OCI-LY1 (cell line): ENCODE measurements at regions not wholly inside any gene's neighbourhood (a gene's known extent, or its start where the extent isn't known, plus 50 kb on each side); places are given as distances from the start of the nearest gene placed in this dataset.
"Not testable (repeated sequence)": the region's sequence is repeated elsewhere in the genome, so short reads cannot be mapped to it uniquely, and the experiment has no call there.

Experiments
- H2AFZ ChIP-seq: fragments of 200-600 bp; sonication (generic), shearing (Covaris generic); 2 replicates; pipeline ENCODE4 v1.6.0; 2014; ENCODE audit warnings: antibody characterized with exemption, mild to moderate bottlenecking, low read length
- H3F3A ChIP-seq: fragments of 200-600 bp; sonication (generic), shearing (Covaris generic); 2 replicates; pipeline ENCODE4 v1.6.0; 2014; ENCODE audit warnings: mild to moderate bottlenecking, antibody characterized with exemption, low read length, moderate library complexity; ENCODE audit not compliant: insufficient read depth
- H3K27ac ChIP-seq: fragments of 200-600 bp; sonication (generic); 2 replicates; pipeline ENCODE4 v1.5.1; 2014; ENCODE audit warnings: low read length, mixed run types, mild to moderate bottlenecking, low read depth; ENCODE audit not compliant: poor library complexity, severe bottlenecking
- H3K27me3 ChIP-seq: fragments of 200-600 bp; sonication (generic); 2 replicates; pipeline ENCODE4 v1.6.0; 2014; ENCODE audit warnings: antibody characterized with exemption, mild to moderate bottlenecking, low read length, moderate library complexity; ENCODE audit not compliant: insufficient read depth
- H3K36me3 ChIP-seq: fragments of 200-600 bp; sonication (generic); 2 replicates; pipeline ENCODE4 v1.6.1; 2014; ENCODE audit warnings: mild to moderate bottlenecking, antibody characterized with exemption, low read length, moderate library complexity, mixed read lengths; ENCODE audit not compliant: insufficient read depth
- H3K4me1 ChIP-seq: fragments of 200-600 bp; sonication (generic); 2 replicates; pipeline ENCODE4 v1.5.1; 2014; ENCODE audit warnings: mild to moderate bottlenecking, low read length, moderate library complexity; ENCODE audit not compliant: insufficient read depth, severe bottlenecking
- H3K4me2 ChIP-seq: fragments of 200-600 bp; sonication (generic), shearing (Covaris generic); 2 replicates; pipeline ENCODE4 v1.6.1; 2014; ENCODE audit warnings: low read length
- H3K4me3 ChIP-seq: fragments of 200-600 bp; sonication (generic); 2 replicates; pipeline ENCODE4 v1.5.1; 2014; ENCODE audit warnings: low read length, low read depth, mild to moderate bottlenecking, mixed read lengths; ENCODE audit not compliant: poor library complexity, severe bottlenecking
- H3K79me2 ChIP-seq: fragments of 200-600 bp; shearing (Covaris generic); 2 replicates; pipeline ENCODE4 v1.6.1; 2016; ENCODE audit warnings: mixed run types, low read length, mixed read lengths; ENCODE audit not compliant: insufficient read depth
- H3K9ac ChIP-seq: fragments of 200-600 bp; sonication (generic), shearing (Covaris generic); 2 replicates; pipeline ENCODE4 v1.6.1; 2014; ENCODE audit warnings: mild to moderate bottlenecking, low read length, mixed read lengths
- H3K9me2 ChIP-seq: fragments of 200-600 bp; sonication (generic), shearing (Covaris generic); 2 replicates; pipeline ENCODE4 v1.6.1; 2014; ENCODE audit warnings: low read depth, mild to moderate bottlenecking, low read length, mixed read lengths
- H3K9me3 ChIP-seq: fragments of 200-600 bp; shearing (Covaris generic); 2 replicates; pipeline ENCODE4 v1.6.1; 2014; ENCODE audit warnings: low read length, mixed read lengths
- H4K20me1 ChIP-seq: fragments of 200-600 bp; sonication (generic), shearing (Covaris generic); 2 replicates; pipeline ENCODE4 v1.6.0; 2016; ENCODE audit warnings: mild to moderate bottlenecking, low read length; ENCODE audit not compliant: insufficient read depth
- EZH2 ChIP-seq: fragments of 200-600 bp; sonication (generic), shearing (Covaris generic); IDR thresholded peaks from 2 replicates; pipeline ENCODE4 v1.8.0; 2017; ENCODE audit warnings: borderline replicate concordance, mixed run types, mild to moderate bottlenecking, antibody characterized with exemption, low read length, moderate library complexity, mixed read lengths
- TF ChIP-seq, protein P1 (sequence below): fragments of 200-600 bp; sonication (generic), shearing (Covaris generic); IDR thresholded peaks from 2 replicates; pipeline ENCODE4 v1.5.1; 2017; ENCODE audit warnings: mild to moderate bottlenecking, antibody characterized with exemption, low read length, moderate library complexity, mixed read lengths

DNA sequence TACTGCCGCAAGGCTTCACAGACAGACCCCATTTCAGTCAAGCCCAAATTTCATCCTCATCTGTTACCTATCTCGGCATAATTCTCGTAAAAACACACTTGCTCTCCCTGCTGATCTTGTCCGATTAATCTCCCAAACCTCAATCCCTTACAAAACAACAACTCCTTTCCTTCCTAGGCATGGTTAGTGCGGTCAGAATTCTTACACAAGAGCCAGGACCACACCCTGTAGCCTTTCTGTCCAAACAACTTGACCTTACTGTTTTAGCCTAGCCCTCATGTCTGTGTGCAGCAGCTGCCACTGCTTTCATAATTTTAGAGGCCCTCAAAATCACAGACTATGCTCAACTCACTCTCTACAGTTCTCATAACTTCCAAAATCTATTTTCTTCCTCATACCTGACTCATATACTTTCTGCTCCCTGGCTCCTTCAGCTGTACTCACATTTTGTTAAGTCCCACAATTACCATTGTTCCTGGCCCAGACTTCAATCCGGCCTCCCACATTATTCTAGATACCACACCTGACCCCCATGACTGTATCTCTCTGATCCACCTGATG lies 227.5 kb upstream of the DUSP10 start:
- not testable (repeated sequence) for H2AFZ ChIP-seq, H3K79me2 ChIP-seq, H3K27ac ChIP-seq, H3K9ac ChIP-seq, H3K27me3 ChIP-seq, H3F3A ChIP-seq, H3K9me2 ChIP-seq, H3K36me3 ChIP-seq, H4K20me1 ChIP-seq, H3K4me2 ChIP-seq, H3K4me1 ChIP-seq, H3K4me3 ChIP-seq, H3K9me3 ChIP-seq

DNA sequence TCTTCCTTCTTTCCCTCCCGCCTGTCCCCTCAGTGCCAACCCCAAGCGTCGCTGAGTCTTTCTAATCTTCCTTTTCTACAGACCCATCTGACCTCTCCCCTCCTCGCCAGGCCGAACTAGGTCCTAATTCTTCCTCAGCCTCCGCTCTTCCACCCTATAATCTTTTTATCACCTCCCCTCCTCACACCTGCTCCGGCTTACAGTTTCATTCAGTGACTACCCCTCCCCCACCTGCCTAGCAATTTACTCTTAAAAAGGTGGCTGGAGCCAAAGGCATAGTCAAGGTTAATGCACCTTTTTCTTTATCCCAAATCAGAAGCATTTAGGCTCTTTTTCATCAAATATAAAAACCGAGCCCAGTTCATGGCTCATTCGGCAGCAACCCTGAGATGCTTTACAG lies 225.6 kb upstream of the DUSP10 start:
- not testable (repeated sequence) for H3F3A ChIP-seq, H3K4me3 ChIP-seq, H3K27ac ChIP-seq, H3K4me2 ChIP-seq, H3K9me3 ChIP-seq, H4K20me1 ChIP-seq, H3K9ac ChIP-seq, H3K79me2 ChIP-seq, H3K36me3 ChIP-seq, H3K4me1 ChIP-seq, H2AFZ ChIP-seq, H3K27me3 ChIP-seq, H3K9me2 ChIP-seq

DNA sequence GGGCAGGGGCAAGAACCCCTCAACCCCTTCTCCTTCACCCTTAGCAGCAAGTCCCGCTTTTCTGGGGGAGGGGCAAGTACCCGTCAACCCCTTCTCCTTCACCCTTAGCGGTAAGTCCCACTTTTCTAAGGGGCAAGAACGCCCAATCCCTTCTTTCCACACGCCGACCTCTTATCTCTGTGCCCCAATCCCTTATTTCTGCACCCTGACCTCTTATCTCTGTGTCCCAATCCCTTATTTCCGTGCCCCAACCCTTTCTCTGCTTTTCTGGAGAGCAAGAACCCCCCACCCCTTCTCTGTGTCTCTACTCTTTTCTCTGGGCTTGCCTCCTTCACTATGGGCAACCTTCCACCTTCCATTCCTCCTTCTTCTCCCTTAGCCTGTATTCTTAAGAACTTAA lies 225.0 kb upstream of the DUSP10 start:
- H2AFZ ChIP-seq, H3F3A ChIP-seq, H3K4me3 ChIP-seq, H4K20me1 ChIP-seq, H3K4me1 ChIP-seq, H3K9ac ChIP-seq, H3K27me3 ChIP-seq, H3K27ac ChIP-seq, H3K36me3 ChIP-seq, H3K4me2 ChIP-seq, H3K79me2 ChIP-seq, H3K9me2 ChIP-seq, H3K9me3 ChIP-seq: not testable (repeated sequence)

DNA sequence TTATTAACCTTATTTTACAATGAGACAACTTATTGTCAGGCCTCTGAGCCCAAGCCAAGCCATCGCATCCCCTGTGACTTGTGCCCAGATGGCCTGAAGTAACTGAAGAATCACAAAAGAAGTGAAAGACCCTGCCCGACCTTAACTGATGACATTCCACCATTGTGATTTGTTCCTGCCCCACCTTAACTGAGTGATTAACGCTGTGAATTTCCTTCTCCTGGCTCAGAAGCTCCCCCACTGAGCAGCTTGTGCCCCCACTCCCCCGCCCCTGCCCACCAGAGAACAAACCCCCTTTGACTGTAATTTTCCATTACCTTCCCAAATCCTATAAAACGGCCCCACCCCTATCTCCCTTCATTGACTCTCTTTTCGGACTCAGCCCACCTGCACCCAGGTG lies 224.0 kb upstream of the DUSP10 start:
- H3K4me2 ChIP-seq, H3K9me2 ChIP-seq, H3K9me3 ChIP-seq, H3K4me3 ChIP-seq, H3K9ac ChIP-seq, H2AFZ ChIP-seq, H3K79me2 ChIP-seq, H3K27ac ChIP-seq, H3K36me3 ChIP-seq, H3F3A ChIP-seq, H3K27me3 ChIP-seq, H4K20me1 ChIP-seq: not testable (repeated sequence)
- peaks cover 14% of the 10 kb centered on the region for H3K4me1 ChIP-seq

DNA sequence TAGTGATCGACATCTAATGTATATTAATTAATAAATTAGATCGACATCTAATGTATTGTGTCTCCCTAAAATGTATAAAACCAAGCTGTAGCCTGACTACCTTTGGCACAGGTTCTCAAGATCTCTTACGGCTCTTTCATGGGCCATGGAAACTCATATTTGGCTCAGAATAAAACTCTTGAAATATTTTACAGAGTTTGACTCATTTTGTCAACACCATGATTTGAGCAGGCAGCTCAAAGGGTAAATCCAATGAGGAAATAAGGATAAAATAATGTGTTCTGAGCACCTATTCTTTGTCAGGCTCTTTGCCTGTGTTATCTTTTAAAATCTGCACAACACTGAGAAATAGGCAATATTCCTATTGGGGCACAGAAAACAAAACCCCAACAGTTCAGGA lies 223.4 kb upstream of the DUSP10 start:
- Histone ChIP-seq H3K4me2 (no peak overlapping the region), H3K9me2 (no peaks in the 10 kb centered on the region), H3K79me2 (no peaks in the 10 kb centered on the region), H4K20me1 (no peaks in the 10 kb centered on the region), H3K9ac (no peak overlapping the region), H3F3A (no peaks in the 10 kb centered on the region), H3K36me3 (no peaks in the 10 kb centered on the region), H3K4me3 (no peak overlapping the region), H3K9me3 (no peaks in the 10 kb centered on the region), H3K27me3 (no peaks in the 10 kb centered on the region), H2AFZ (no peak overlapping the region), H3K4me1 (peaks cover 16% of the 10 kb centered on the region), H3K27ac (no peak overlapping the region)
- TF ChIP-seq, protein P1, sequence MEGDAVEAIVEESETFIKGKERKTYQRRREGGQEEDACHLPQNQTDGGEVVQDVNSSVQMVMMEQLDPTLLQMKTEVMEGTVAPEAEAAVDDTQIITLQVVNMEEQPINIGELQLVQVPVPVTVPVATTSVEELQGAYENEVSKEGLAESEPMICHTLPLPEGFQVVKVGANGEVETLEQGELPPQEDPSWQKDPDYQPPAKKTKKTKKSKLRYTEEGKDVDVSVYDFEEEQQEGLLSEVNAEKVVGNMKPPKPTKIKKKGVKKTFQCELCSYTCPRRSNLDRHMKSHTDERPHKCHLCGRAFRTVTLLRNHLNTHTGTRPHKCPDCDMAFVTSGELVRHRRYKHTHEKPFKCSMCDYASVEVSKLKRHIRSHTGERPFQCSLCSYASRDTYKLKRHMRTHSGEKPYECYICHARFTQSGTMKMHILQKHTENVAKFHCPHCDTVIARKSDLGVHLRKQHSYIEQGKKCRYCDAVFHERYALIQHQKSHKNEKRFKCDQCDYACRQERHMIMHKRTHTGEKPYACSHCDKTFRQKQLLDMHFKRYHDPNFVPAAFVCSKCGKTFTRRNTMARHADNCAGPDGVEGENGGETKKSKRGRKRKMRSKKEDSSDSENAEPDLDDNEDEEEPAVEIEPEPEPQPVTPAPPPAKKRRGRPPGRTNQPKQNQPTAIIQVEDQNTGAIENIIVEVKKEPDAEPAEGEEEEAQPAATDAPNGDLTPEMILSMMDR = no peak
- TF ChIP-seq EZH2 = no peak
